Muscle of leg (tissue), 3 donors: ENCODE measurements at regions not wholly inside any gene's neighbourhood (a gene's known extent, or its start where the extent isn't known, plus 50 kb on each side); places are given as distances from the start of the nearest gene placed in this dataset.
"Not testable (repeated sequence)": the region's sequence is repeated elsewhere in the genome, so short reads cannot be mapped to it uniquely, and the experiment has no call there.

Experiments used
- DNase-seq: peaks from one replicate; pipeline ENCODE4 v3.0.0; 2013
- H3K27ac ChIP-seq: one replicate; pipeline ENCODE4 v1.5.1; 2013; ENCODE audit warnings: mild to moderate bottlenecking, low read length, control low read depth
- H3K27me3 ChIP-seq: one replicate; pipeline ENCODE4 v1.6.1; 2013; ENCODE audit warnings: low read length; ENCODE audit not compliant: control insufficient read depth, insufficient read depth
- H3K36me3 ChIP-seq: one replicate; pipeline ENCODE4 v1.6.1; 2013; ENCODE audit warnings: low read length; ENCODE audit not compliant: control insufficient read depth, insufficient read depth
- H3K4me1 ChIP-seq: one replicate; pipeline ENCODE4 v1.6.1; 2013; ENCODE audit warnings: low read length; ENCODE audit not compliant: control insufficient read depth, insufficient read depth
- H3K4me3 ChIP-seq: one replicate; pipeline ENCODE4 v1.5.1; 2013; ENCODE audit warnings: low read length, control low read depth
- H3K9me3 ChIP-seq: replicated peaks from 2 replicates; pipeline ENCODE4 v1.6.1; 2013; ENCODE audit warnings: low read depth, low read length; ENCODE audit not compliant: control insufficient read depth
- WGBS: methylation state at CpG from one replicate; pipeline ENCODE4 v1.1.5; 2013; ENCODE audit warnings: missing lambda C conversion rate; ENCODE audit not compliant: insufficient coverage; 5-methylcytosine and 5-hydroxymethylcytosine counted together

DNA sequence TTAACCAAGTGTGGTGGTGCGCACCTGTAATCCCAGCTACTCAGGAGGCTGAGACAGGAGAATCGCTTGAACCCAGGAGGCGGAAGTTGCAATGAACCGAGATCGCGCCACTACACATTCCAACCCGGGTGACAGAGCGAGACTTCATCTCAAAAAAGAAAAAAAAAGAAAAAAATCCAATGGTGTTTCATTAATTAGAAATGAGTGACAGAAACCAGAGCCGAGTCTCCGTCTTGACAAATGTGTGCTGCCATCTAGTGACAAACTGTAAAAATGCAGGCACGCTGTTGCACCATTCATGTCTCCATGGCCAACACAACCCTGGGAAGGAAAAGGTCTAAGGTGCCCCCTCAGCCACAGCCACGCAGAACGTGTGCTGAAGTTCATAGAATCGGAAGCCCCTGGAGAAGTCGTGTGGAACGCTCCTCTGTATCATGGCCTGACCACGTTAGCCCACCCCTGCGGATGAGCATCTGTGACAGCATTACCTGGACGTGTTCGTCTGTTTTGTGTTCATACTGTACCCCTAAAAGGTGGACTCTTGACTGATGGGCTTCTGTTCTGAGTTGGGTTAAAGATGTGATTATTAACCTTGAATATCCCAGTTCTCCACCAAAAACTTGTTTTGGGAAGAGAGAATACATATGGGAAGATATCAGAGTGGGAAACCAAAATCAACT lies 94.9 kb downstream of the LYZL2 start:
- peaks cover 2% of the 10 kb centered on the region for H3K4me1 ChIP-seq
- DNase-seq: peak; percentile 84
- no peak overlapping the region for H3K4me3 ChIP-seq
- H3K36me3 ChIP-seq: no peaks in the 10 kb centered on the region
- 5% methylated on average over 7 of the region's 20 CpGs for WGBS
- H3K27me3 ChIP-seq: no peaks in the 10 kb centered on the region
- H3K9me3 ChIP-seq: no peaks in the 10 kb centered on the region
- no peak overlapping the region for H3K27ac ChIP-seq

GRCh38 chr10:30531751-30532530 lies 97.6 kb downstream of the LYZL2 start:
- DNase-seq: no peak
- H3K4me3 ChIP-seq: no peak overlapping the region
- peaks cover 2% of the 10 kb centered on the region for H3K4me1 ChIP-seq
- no peaks in the 10 kb centered on the region for H3K36me3 ChIP-seq
- WGBS: 94% methylated on average over 4 of the region's 8 CpGs
- no peaks in the 10 kb centered on the region for H3K27me3 ChIP-seq
- H3K9me3 ChIP-seq: no peaks in the 10 kb centered on the region
- H3K27ac ChIP-seq: no peak overlapping the region

GRCh38 chr10:30529373-30529998 lies 95.5 kb downstream of the MAP3K8 start:
- 81% methylated on average over 23 of the region's 28 CpGs for WGBS
- no peak overlapping the region for H3K4me3 ChIP-seq
- H3K36me3 ChIP-seq: no peaks in the 10 kb centered on the region
- DNase-seq: peak; percentile 72
- no peaks in the 10 kb centered on the region for H3K9me3 ChIP-seq
- no peaks in the 10 kb centered on the region for H3K4me1 ChIP-seq
- no peaks in the 10 kb centered on the region for H3K27me3 ChIP-seq
- H3K27ac ChIP-seq: peak overlapping the region; percentile 51

DNA sequence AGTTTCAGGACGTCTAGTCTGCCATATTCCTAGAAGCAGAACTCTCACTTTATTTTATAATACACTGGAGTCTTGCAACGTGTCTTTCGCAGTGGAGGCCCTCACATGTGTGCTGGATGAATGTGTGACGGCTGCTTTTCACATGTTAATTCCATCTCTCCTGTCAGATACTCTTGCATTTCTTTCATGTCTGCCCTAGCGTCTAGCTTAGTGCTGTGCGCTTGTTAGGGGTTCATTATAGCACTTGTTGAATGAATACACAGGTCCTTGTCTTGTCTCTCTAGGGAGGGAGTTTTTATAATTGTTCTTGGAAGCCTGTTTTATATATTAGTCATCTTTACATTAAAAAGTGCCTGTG lies 94.4 kb downstream of the MAP3K8 start:
- no peaks in the 10 kb centered on the region for H3K9me3 ChIP-seq
- H3K36me3 ChIP-seq: no peaks in the 10 kb centered on the region
- no CpG with 5 or more reads among the region's 6 CpGs for WGBS
- no peak for DNase-seq
- H3K27ac ChIP-seq: no peak overlapping the region
- H3K27me3 ChIP-seq: no peaks in the 10 kb centered on the region
- H3K4me1 ChIP-seq: no peaks in the 10 kb centered on the region
- no peak overlapping the region for H3K4me3 ChIP-seq

DNA sequence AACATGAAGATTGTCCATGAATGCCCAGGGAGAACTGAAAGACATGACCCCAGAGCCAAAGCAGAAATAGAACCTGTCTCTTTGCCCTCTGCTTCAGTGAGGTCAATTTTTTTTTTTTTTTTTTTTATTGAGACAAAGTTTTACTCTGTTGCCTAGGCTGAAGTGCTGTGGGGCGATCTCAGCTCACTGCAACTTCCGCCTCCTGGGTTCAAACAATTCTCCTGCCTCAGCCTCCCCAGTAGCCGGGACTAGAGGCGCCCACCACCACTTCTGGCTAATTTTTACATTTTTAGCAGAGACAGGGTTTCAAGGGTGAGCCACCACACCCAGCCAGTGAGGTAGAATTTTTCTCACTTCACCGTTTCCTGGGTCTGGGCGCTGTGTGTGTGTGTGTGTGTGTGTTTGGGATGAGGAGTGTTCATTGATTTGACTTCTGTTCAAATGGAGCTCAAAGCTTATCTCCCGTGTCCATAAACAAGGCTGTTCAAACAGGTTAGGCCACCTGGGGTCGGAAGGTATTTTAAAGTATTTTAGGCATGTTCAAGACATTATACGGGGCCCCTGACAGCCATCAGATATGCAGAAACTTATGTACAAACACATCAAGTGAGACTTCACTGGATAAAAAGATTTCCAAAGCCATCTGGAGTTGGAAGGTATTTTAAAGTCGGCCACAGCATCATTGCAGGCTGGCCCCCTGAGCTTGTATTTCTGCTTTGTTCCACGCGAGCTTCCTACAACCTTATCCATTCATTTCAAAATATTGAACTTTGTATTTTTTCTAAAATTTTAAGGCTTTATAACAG lies 93.8 kb downstream of the MAP3K8 start:
- WGBS: 73% methylated on average over 4 of the region's 12 CpGs
- H3K36me3 ChIP-seq: no peaks in the 10 kb centered on the region
- no peaks in the 10 kb centered on the region for H3K4me1 ChIP-seq
- H3K27ac ChIP-seq: no peak overlapping the region
- H3K27me3 ChIP-seq: no peaks in the 10 kb centered on the region
- no peak for DNase-seq
- H3K4me3 ChIP-seq: no peak overlapping the region
- H3K9me3 ChIP-seq: no peaks in the 10 kb centered on the region

DNA sequence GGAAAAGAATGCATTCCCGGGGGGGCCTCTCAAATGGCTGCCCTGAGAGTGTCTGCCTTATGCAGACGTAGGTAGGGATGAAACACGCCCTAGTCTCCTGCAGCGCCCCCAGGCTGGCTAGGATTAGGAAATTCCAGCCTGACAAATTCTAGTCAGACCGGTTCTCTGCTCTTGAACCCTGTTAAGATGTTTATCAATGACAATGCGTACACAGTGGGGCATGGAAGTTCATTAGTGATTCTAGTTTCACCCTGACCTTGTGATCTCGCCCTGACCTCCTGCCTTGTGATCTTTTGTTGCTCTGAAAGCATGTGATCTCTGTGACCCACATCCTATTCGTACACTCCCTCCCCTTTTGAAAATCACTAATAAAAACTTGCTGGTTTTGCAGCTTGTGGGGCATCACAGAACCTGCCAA lies 88.7 kb downstream of the MAP3K8 start:
- not testable (repeated sequence) for H3K27me3 ChIP-seq, H3K27ac ChIP-seq, H3K36me3 ChIP-seq, H3K4me3 ChIP-seq, DNase-seq, H3K4me1 ChIP-seq, H3K9me3 ChIP-seq
- WGBS: 76% methylated on average over 5 of the region's 8 CpGs

GRCh38 chr10:30518907-30519306 lies 84.9 kb downstream of the MAP3K8 start:
- no peaks in the 10 kb centered on the region for H3K4me1 ChIP-seq

More at GRCh38 chr10:30518907-30519306, 84.9 kb downstream of the MAP3K8 start:
- Histone ChIP-seq H3K36me3 (no peaks in the 10 kb centered on the region), H3K4me3 (no peak overlapping the region), H3K27ac (no peak overlapping the region), H3K27me3 (peaks cover 2% of the 10 kb centered on the region), H3K9me3 (peaks cover 8% of the 10 kb centered on the region)
- DNase-seq: no peak
- no CpG with 5 or more reads among the region's 1 CpG for WGBS
